Activated CD4-positive, alpha-beta memory T cell treated with anti-CD3 and anti-CD28 coated beads, Interleukin-2, amount 10 ng/mL, durations not matched to agents 7 days and 5 days (primary cell): ENCODE measurements at regions not wholly inside any gene's neighbourhood (a gene's known extent, or its start where the extent isn't known, plus 50 kb on each side); places are given as distances from the start of the nearest gene placed in this dataset.

Source experiments
- CTCF ChIA-PET: fragments of 350-600 bp; sonication (Branson Sonifier 250); formaldehyde crosslinking; loops from one replicate; lab custom pipeline; 2021; ENCODE audit warnings: antibody characterized with exemption, inconsistent platforms; lab: Charles Lee
- POLR2A ChIA-PET: fragments of 350-600 bp; sonication (Branson Sonifier 250); formaldehyde crosslinking; loops from one replicate; lab custom pipeline; 2021; ENCODE audit warnings: antibody characterized with exemption; lab: Charles Lee
- DNase-seq: peaks from one replicate; pipeline ENCODE4 v3.0.0-alpha.2; 2020
- H3K27ac Mint-ChIP-seq: one replicate; pipeline ENCODE4 v1.8.0; 2021; ENCODE audit warnings: mild to moderate bottlenecking, mixed read lengths
- H3K27me3 Mint-ChIP-seq: one replicate; pipeline ENCODE4 v1.8.0; 2021; ENCODE audit warnings: mixed read lengths
- H3K36me3 Mint-ChIP-seq: one replicate; pipeline ENCODE4 v1.8.0; 2021; ENCODE audit warnings: low read depth, mixed read lengths
- H3K4me1 Mint-ChIP-seq: one replicate; pipeline ENCODE4 v1.8.0; 2021; ENCODE audit warnings: mixed read lengths
- H3K4me3 Mint-ChIP-seq: one replicate; pipeline ENCODE4 v1.8.0; 2021; ENCODE audit warnings: mild to moderate bottlenecking, mixed read lengths
- H3K9me3 Mint-ChIP-seq: one replicate; pipeline ENCODE4 v1.8.0; 2021; ENCODE audit warnings: mixed read lengths

DNA sequence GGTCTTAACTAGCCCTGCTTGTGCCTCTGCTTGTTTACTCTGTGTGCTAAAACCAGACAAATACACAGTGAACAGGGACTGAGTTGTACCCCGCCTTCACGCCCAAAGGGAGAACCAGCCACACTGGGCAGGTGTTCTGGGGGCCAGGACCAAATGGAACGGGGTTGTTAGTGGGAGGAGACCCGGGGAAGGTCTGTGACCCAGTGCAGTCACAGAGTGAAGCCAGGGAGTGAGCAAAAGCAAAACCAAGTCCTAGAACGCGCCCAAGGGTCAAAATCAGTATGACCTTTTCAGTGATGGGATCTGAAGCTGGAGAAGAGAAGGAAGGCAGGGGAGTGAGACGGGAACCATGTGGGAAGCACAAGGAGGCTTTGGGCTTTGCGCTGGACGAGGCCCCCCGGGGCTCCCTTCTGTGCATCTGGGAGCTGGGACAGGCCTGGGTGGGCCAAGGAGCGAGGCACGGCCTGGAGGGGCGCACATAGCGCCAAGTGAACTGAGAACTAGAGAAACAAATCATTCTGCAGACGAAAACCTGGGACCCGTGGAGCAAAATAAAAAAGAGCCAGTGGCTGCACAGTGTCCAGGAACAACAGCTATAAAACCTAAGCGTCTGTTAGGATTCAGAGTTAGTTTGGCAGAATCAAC is 78.3 kb upstream of the ALDH1A3 start:
- H3K27me3 Mint-ChIP-seq = peaks cover 5% of the 10 kb centered on the region

DNA sequence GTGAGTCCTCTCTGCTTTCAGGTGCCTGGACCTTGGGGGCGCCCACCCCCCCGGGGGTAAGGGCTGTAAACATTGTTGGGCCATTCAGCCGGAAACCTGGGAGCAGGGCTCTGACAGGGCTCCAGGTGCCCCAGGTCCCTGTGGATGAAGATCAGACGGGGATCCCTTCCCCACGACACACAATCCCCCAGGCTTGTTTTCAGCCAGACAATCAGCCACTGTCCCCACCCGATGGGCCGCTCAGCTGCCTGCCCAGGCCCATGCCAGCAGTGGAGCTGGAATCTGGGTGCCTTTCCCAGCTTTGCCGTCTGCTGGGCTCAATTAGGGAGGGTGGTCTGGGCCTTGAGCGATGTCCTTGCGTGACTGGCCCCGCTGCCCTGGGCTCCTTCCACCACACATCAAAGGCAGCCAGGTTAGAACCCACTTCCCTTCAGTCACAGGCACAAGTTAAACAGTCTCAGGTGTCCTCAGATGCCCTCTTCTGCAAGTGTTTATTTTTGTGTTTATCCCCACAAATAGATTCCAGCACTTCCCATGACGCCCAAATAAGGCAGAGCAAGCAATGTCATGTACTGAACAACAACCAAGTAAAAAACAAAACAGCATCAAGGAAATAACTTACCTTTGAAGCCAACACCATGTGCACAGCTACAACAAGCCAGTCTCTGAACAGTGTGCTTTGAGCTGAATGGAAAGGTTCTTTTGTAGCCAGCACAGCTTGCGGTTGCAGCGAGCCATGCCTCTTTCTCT is 77.0 kb upstream of the ALDH1A3 start:
- H3K9me3 Mint-ChIP-seq = peaks cover 6% of the 10 kb centered on the region
- CTCF ChIA-PET = no interaction called here

More for the DNA sequence above, 78.3 kb upstream of the ALDH1A3 start:
- no peaks in the 10 kb centered on the region for H3K4me1 Mint-ChIP-seq
- H3K9me3 Mint-ChIP-seq = peaks cover 4% of the 10 kb centered on the region
- no peak for DNase-seq
- no peak overlapping the region for H3K4me3 Mint-ChIP-seq
- H3K36me3 Mint-ChIP-seq = no peaks in the 10 kb centered on the region
- ChIA-PET CTCF (no interaction called here), POLR2A (no interaction called here)
- H3K27ac Mint-ChIP-seq = no peak overlapping the region

DNA sequence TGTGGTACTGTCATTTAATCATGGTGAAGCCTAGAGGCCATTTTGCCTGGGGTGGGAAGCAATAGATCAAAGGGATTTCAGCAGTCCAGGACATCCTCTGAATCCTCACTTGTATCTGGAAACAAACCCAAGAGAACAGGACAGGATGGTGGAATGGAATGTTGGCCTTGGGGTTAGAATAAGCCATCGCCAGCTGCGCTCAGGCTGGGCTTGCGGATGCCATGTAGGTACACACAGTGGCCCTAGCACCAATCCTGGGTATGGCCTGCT is 76.5 kb upstream of the ALDH1A3 start:
- no peak for DNase-seq
- no peaks in the 10 kb centered on the region for H3K36me3 Mint-ChIP-seq
- ChIA-PET CTCF (no interaction called here), POLR2A (no interaction called here)
- H3K9me3 Mint-ChIP-seq = peaks cover 6% of the 10 kb centered on the region
- H3K4me1 Mint-ChIP-seq = no peaks in the 10 kb centered on the region
- H3K27me3 Mint-ChIP-seq = peaks cover 5% of the 10 kb centered on the region
- no peak overlapping the region for H3K4me3 Mint-ChIP-seq
- H3K27ac Mint-ChIP-seq = no peak overlapping the region

More for the DNA sequence above, 77.0 kb upstream of the ALDH1A3 start:
- no peak for DNase-seq
- POLR2A ChIA-PET = no interaction called here
- Mint-ChIP-seq H3K4me3 (no peak overlapping the region), H3K27ac (no peak overlapping the region), H3K36me3 (no peaks in the 10 kb centered on the region), H3K27me3 (peaks cover 5% of the 10 kb centered on the region), H3K4me1 (no peaks in the 10 kb centered on the region)

GRCh38 chr15:100806157-100806556 is 73.5 kb upstream of the ALDH1A3 start:
- no peaks in the 10 kb centered on the region for H3K27me3 Mint-ChIP-seq
- ChIA-PET POLR2A (no interaction called here), CTCF (no interaction called here)
- no peaks in the 10 kb centered on the region for H3K4me1 Mint-ChIP-seq
- no peak overlapping the region for H3K4me3 Mint-ChIP-seq
- H3K36me3 Mint-ChIP-seq = no peaks in the 10 kb centered on the region
- DNase-seq = no peak
- H3K27ac Mint-ChIP-seq = no peak overlapping the region
- peaks cover 10% of the 10 kb centered on the region for H3K9me3 Mint-ChIP-seq

- H3K36me3 Mint-ChIP-seq = no peaks in the 10 kb centered on the region
- no peak overlapping the region for H3K4me3 Mint-ChIP-seq
- H3K27ac Mint-ChIP-seq = no peak overlapping the region
- no peaks in the 10 kb centered on the region for H3K27me3 Mint-ChIP-seq
- CTCF ChIA-PET = no interaction called here
- no peak for DNase-seq
- POLR2A ChIA-PET = no interaction called here
- H3K9me3 Mint-ChIP-seq = peaks cover 10% of the 10 kb centered on the region
- no peaks in the 10 kb centered on the region for H3K4me1 Mint-ChIP-seq
Observed at GRCh38 chr15:100807028-100807427, 72.6 kb upstream of the ALDH1A3 start.

DNA sequence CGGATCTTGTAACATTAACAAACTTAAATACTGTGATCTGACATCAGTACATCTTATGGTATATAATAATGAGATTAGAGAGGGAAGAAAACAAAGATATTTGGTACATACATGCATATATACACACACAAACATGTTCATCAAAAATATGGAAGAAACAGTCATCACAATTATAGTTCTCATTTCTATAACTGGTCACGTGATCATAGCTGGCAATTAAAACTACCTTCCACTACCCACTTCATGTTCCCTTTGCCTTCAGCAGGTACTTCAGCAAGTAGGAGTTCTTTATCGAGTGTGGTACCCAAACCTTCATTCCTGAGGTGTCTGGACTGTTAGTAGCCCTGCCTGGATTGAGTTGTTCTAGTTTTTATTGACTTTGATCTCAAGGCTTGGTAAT is 70.9 kb upstream of the ALDH1A3 start:
- CTCF ChIA-PET = no interaction called here

GRCh38 chr15:100809151-100809550 is 70.5 kb upstream of the ALDH1A3 start:
- Mint-ChIP-seq H3K27me3 (no peaks in the 10 kb centered on the region), H3K4me3 (no peak overlapping the region)

More for the DNA sequence above, 70.9 kb upstream of the ALDH1A3 start:
- no peak overlapping the region for H3K27ac Mint-ChIP-seq
- POLR2A ChIA-PET = no interaction called here
- no peaks in the 10 kb centered on the region for H3K36me3 Mint-ChIP-seq
- H3K9me3 Mint-ChIP-seq = peaks cover 10% of the 10 kb centered on the region
- H3K4me1 Mint-ChIP-seq = no peaks in the 10 kb centered on the region
- DNase-seq = no peak
- no peaks in the 10 kb centered on the region for H3K27me3 Mint-ChIP-seq
- H3K4me3 Mint-ChIP-seq = no peak overlapping the region

DNA sequence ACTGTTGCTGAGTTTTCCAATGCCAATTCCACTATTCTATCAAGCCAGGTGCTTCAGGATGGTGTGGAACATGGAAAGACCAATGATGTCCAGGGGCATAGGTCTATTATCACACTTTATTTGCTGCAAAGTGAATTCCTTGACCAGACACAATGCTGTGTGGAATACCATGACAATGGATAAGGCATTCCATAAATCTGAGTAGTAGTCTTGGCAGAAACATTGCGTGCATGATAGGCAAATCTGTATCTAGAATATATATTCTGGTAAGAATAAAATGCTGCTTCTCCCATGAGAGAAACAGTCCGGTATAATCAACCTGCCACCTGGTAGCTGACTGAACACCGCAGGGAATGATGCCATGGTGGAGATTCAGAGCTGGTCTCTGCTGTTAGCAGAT is 70.0 kb upstream of the ALDH1A3 start:
- no peak for DNase-seq
- POLR2A ChIA-PET = no interaction called here
- H3K4me1 Mint-ChIP-seq = no peaks in the 10 kb centered on the region
- H3K36me3 Mint-ChIP-seq = no peaks in the 10 kb centered on the region
- H3K4me3 Mint-ChIP-seq = no peak overlapping the region
- CTCF ChIA-PET = no interaction called here
- H3K9me3 Mint-ChIP-seq = peaks cover 10% of the 10 kb centered on the region
- H3K27ac Mint-ChIP-seq = no peak overlapping the region
- H3K27me3 Mint-ChIP-seq = no peaks in the 10 kb centered on the region

More at GRCh38 chr15:100809151-100809550, 70.5 kb upstream of the ALDH1A3 start:
- peaks cover 10% of the 10 kb centered on the region for H3K9me3 Mint-ChIP-seq
- no peaks in the 10 kb centered on the region for H3K36me3 Mint-ChIP-seq
- no peak for DNase-seq
- ChIA-PET CTCF (no interaction called here), POLR2A (no interaction called here)
- no peak overlapping the region for H3K27ac Mint-ChIP-seq
- no peaks in the 10 kb centered on the region for H3K4me1 Mint-ChIP-seq

GRCh38 chr15:100810229-100810628 is 69.4 kb upstream of the ALDH1A3 start:
- Mint-ChIP-seq H3K9me3 (peaks cover 10% of the 10 kb centered on the region), H3K27ac (no peak overlapping the region), H3K4me1 (no peaks in the 10 kb centered on the region), H3K27me3 (no peaks in the 10 kb centered on the region), H3K4me3 (no peak overlapping the region), H3K36me3 (no peaks in the 10 kb centered on the region)
- ChIA-PET CTCF (no interaction called here), POLR2A (no interaction called here)
- DNase-seq = no peak

DNA sequence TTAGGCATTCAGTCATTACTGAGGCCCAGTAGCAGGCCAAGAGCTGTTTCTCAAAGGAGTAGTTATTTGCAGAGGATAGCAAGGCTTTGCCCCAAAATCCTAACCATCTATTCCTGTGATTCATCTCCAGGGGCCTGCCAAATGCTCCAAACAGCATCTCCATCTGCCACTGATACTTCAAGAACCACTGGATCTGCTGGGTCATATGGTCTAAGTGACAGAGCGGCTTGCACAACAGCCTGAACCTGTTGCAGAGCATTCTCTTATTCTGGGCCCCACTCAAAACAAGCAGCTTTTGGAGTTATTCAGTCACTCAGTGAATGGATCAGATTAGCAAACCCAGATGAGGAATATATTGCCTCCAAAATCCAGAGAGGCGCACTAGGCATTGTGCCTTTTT is 68.8 kb upstream of the ALDH1A3 start:
- peaks cover 12% of the 10 kb centered on the region for H3K9me3 Mint-ChIP-seq
- H3K36me3 Mint-ChIP-seq = no peaks in the 10 kb centered on the region
- no peak overlapping the region for H3K4me3 Mint-ChIP-seq
- no peak for DNase-seq
- H3K4me1 Mint-ChIP-seq = no peaks in the 10 kb centered on the region
- CTCF ChIA-PET = no interaction called here
- POLR2A ChIA-PET = no interaction called here
- H3K27ac Mint-ChIP-seq = no peak overlapping the region
- H3K27me3 Mint-ChIP-seq = no peaks in the 10 kb centered on the region

DNA sequence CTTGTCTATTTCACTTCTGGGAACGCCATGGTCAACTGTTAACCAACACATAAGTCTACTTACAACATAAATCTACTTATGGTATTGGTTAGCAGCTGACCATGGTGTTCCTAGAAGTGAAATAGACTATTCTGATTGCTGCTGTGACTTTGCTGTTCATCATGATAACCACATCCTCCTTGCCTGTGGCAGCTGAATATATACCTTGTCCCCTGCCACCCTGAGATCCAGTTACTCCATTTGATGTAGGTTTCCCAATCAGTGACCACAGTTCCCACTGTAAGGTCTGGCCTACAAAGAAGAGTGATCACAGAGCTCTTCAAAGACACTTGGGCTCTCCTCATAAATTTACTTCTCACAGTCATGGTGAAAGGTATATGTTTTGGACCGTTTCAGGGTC is 66.8 kb upstream of the ALDH1A3 start:
- no peak for DNase-seq
- Mint-ChIP-seq H3K36me3 (no peaks in the 10 kb centered on the region), H3K4me3 (no peak overlapping the region), H3K4me1 (no peaks in the 10 kb centered on the region), H3K9me3 (peaks cover 10% of the 10 kb centered on the region), H3K27ac (no peak overlapping the region), H3K27me3 (no peaks in the 10 kb centered on the region)
- ChIA-PET POLR2A (no interaction called here), CTCF (no interaction called here)

- ChIA-PET CTCF (no interaction called here), POLR2A (no interaction called here)
- DNase-seq = no peak
- Mint-ChIP-seq H3K9me3 (peaks cover 3% of the 10 kb centered on the region), H3K4me3 (no peak overlapping the region), H3K27me3 (peaks cover 20% of the 10 kb centered on the region), H3K27ac (no peak overlapping the region), H3K36me3 (no peaks in the 10 kb centered on the region), H3K4me1 (no peaks in the 10 kb centered on the region)
Observed at GRCh38 chr15:100818927-100819326, 60.7 kb upstream of the ALDH1A3 start.

- H3K27ac Mint-ChIP-seq = no peak overlapping the region
- H3K4me3 Mint-ChIP-seq = no peak overlapping the region
- ChIA-PET CTCF (no interaction called here), POLR2A (no interaction called here)
- H3K4me1 Mint-ChIP-seq = no peaks in the 10 kb centered on the region
- no peaks in the 10 kb centered on the region for H3K36me3 Mint-ChIP-seq
- H3K27me3 Mint-ChIP-seq = peaks cover 21% of the 10 kb centered on the region
- peaks cover 3% of the 10 kb centered on the region for H3K9me3 Mint-ChIP-seq
- no peak for DNase-seq
Observed at GRCh38 chr15:100820528-100820927, 59.1 kb upstream of the ALDH1A3 start.

- H3K4me1 Mint-ChIP-seq = no peaks in the 10 kb centered on the region
- H3K9me3 Mint-ChIP-seq = no peaks in the 10 kb centered on the region
- POLR2A ChIA-PET = no interaction called here
- CTCF ChIA-PET = no interaction called here
- H3K27me3 Mint-ChIP-seq = peaks cover 21% of the 10 kb centered on the region
- H3K36me3 Mint-ChIP-seq = no peaks in the 10 kb centered on the region
- DNase-seq = no peak
- no peak overlapping the region for H3K4me3 Mint-ChIP-seq
- H3K27ac Mint-ChIP-seq = no peak overlapping the region
Observed at GRCh38 chr15:100821327-100821726, 58.3 kb upstream of the ALDH1A3 start.
